EL (cell line): ENCODE measurements at regions not wholly inside any gene's neighbourhood (a gene's known extent, or its start where the extent isn't known, plus 50 kb on each side); places are given as distances from the start of the nearest gene placed in this dataset.

Experiments
- DNase-seq: peaks from one replicate; pipeline ENCODE4 v3.0.0-alpha.2; 2016

DNA sequence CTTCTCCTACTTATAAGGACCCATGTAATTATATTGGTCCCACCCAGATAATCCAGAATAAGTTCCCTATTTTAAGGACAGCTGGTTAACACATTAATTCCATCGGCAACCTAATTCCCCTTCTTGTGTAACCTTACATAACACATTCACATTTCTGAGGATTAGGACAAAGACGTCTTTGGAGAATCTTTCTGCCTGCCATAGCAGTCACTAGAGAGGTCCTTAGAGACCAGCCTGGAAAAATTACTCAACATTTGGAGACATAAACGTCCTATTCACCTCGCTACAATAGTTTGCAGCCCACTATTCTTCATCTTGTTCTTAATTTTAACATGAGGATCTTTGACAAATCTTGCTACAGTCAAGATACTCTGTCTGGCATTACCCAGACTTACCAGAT is 100.1 kb downstream of the MAFB start:
- no peak for DNase-seq

DNA sequence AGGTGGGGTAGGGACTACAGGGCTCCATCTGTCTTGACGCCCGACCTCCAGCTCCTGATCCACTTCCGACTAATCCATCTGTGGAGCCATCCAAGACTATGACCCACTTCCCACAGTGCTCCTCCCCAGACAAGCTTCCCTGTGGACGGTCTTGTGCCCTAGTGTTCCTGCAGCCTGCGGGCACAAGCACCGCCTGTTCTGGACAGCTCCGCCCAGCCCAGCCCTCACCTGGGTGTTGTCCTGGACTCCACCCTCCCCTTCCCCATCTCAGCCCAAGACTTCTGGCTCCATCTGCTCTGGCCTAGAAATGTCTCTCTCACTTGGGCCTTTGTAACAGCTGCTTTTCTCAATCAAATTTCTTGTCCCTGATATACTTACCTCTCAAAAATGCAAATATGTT is 102.0 kb downstream of the MAFB start:
- DNase-seq: no peak

DNA sequence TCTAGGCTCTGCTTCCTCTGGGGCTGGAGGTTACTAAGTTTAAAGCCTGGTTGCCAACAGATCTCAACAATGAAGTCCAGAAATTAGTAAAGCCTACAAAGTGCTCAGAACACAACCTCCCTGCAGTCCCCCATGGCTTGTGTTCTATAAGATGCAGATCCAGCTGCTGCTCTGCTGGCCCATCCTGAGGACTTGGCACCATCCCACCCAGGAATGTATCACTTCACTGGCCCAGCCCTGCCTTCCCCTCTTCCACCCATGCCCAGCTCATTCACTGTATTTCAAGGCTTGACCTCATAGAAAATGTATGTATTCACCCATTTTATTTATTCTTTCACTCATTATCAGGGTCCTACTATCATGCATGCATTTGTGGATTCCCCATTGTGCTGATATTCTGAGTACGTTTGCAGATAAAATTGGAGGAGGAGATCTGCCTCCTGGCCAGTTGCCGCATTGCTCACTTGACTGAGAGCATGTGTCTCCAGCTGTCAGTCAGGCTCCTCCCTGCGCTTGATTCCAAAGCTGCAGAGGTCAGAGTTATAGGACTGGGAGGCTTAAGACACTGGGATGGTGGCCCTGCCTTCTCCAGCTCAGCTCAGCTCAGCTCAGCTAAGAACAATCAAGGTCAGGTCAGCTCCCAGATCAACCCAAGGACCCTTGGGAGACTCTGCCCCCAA is 104.8 kb downstream of the MAFB start:
- DNase-seq: no peak

DNA sequence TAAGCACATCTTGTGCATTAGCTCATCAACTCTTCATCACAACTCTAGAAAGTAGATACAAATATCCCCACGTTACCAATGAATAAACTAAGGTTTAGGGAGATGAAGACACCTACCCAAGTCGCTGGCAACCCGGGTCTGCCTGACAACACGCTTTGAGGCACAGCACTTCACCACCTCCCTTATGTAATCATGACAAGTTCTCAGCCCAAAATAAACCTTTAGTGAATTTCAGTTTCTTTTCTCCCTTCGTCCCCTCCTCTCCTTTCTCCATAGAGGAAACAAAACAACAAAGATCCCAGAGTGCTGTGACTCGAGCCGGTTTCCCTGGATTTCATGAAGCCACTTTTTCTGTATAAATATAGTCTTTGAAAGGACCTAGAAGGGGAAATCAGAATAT is 105.4 kb downstream of the MAFB start:
- no peak for DNase-seq

DNA sequence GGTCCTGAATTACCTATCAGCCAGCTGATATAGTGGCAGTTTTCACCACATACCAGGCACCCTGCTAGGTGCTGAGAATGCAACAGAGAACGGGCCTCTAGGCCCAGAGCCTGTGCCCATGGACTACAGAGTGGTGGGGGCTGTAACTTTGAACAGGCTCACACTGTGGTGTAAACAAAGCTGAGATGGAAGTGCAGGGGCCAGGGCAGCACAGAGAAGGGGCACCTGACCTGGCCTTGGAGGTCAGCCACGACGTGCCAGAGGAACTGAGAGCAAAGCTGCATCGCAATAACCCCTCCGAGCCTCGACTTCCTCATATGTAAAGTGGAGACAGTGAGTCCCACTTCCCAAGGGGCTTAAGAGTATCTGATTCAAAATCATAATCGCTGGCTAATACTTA is 105.8 kb downstream of the MAFB start:
- no peak for DNase-seq

DNA sequence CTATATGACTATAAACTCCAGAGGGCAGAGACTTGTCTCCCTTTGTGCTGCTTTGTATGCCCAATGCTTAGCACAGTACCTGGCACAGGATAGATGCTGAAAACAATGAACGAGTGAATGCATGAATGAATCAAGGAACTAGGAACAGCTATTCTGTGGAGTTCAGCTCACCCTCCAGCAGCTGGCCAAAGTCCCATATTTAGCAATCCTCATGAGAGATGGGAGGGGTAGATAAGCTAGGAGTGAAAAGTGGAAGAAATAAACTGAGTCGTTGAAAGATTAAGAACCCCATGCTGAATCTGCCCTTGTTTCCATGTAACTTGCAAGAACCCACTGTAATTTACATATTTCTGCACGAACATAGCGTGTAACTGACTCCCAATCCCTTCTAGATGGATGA is 106.5 kb downstream of the MAFB start:
- DNase-seq: no peak

DNA sequence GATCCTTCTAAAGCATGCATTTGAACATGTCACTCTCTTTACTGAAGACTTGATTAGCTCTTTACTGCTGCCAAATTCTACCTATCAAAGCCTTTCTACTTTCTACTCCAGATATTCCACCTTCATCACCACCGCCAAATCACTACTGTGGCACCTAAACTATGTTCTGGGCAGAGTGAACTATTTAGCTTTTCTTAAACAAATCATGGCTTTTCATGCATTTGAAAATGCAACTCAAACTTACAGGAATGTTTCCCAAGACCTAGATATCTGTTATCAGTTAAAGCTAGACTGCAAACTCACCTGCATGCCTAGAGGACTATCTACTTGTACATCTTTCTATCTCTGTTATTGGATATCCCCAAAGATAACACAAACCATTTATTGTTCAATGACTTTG is 109.3 kb downstream of the MAFB start:
- DNase-seq: no peak

DNA sequence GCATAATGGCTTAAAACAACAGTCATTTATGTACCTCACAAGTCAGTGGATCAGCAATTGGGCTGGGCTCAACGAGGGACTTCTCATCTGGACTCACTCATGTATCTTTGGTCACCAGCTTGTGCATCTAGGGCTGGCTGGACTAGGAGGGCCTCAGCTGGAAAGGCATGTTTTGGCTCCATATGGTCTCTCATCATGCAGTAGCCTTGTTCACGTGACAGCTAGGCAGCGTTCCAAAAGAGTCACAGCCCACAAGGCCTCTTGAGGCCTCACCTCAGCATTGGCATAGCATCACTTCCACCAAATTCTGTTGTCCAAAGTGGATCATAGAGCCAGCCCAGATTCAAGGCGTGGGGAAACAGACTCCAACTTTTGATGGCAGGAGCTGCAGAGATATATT is 110.1 kb downstream of the MAFB start:
- DNase-seq: no peak

DNA sequence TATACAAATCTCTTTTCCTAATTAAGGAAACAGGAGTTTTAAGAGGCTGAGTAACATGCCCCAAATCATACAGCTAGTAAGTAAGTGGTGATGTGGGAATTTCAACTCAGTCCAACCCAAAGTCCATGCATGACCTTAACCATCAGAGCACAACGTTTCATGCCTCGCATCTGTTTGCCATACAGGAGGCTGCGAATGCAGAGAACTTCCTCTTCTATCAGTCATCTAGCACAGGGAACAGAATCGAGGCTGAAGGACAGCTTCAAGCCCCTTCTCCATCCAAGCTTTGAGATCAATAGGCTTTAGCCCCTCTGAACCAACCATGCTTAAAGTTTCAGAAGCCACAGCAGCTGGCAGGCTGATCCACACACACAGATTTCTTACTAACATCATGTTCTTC is 113.2 kb downstream of the MAFB start:
- no peak for DNase-seq

DNA sequence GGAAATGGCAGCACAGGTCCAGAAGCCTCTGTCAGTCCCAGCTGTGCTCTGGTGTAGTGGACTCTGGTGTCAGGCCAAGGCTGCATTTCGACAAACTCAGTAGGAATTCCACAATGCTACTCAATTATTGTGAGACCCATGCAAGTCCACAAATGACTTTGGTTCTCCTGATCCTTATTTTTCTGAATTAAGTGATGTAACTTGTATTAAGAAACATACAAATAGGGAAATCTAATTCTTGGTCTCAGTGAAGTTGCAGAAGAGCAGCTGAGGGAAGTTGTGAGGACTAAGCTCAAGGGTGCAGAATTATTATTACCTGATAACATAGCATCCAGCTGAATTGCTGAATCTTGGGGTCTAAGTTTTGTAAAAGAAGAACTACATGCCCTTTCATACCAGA is 116.8 kb downstream of the MAFB start:
- no peak for DNase-seq

DNA sequence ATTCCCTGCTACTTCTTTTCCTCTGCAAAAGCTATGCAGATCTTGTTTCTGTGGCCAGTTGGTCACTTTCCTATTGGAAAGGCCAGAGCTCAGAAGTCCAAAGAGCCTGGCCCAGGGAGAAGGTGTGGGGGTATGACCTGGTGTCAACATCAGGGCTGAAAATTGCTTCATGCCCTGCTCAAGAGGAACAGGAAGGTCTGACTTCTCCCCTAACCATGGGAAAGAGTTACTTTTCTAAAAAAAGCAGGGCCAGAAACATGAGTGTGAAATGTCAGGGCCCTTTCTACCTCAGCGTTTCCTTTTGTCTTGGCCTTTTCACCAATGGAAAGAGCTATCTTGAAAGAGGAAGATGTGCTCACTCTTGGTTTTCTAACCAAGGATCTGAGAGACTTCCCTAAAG is 117.4 kb downstream of the MAFB start:
- DNase-seq: no peak

DNA sequence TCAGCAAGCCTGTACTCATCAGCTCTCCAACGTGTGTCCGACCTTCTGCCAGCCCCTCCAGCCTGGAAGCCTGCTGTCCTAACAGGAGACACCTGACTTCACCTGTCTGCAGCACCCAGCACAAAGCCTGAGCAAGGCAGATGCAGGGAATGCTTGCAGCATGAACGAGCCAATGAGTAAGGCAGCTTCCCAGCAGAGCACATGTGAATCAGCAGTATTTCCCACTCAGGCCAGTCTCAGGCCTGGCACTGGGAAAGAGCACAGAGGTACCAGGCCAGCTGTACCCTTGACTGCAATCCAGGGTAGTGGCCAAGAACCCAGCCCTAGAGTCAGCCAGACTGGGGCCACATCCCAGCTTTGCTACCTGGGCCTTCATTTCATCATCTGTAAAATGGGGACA is 120.8 kb downstream of the MAFB start:
- DNase-seq: no peak

DNA sequence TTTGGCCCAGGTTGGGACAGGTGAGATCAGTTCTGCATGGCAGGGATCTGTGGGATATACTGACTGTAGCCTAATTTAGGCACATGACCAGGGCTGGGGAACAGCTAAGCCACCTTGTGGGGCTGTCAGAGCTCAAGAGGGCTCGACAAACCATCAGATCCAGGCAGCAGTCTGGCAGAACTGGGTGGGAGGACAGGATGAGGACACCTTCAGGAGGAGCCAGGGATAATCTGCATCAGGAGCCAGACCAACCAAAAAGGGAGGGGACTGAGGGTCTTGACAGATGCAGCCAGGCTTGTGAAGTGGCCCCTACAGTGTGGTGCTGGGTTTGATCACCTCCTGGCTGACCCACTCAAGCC is 123.4 kb downstream of the MAFB start:
- no peak for DNase-seq

DNA sequence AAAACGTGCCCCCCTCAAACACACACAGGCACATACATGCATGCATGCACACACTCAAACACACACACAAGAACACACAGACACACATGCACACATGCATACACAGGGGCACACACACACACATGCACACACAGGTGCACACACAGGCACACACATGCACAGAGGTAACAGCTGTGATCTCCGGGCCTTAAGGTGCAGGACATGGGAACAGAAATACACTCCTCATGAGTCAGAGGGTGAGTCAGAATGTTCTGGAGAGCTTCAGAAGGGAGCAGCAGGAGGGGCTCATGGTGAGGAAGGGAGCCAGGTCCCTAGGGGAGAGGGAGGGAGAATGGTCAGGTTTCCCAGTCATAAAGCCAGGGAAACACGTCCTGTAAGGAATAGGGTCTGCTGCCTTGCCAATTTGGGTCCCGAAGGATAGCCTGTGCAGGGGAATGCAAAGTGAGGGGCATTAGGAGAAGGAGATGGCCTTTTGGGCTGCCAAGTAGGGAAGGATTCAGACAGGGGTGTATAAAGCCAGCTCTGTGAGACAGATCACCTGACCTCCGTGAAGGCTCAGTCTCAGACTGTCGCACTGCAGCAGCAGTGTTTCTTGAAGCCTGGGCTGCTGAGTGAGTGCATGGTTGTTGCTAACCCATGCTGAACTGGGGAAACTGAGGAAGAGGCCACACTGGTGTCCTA is 123.9 kb downstream of the MAFB start:
- peak; percentile 69 for DNase-seq

DNA sequence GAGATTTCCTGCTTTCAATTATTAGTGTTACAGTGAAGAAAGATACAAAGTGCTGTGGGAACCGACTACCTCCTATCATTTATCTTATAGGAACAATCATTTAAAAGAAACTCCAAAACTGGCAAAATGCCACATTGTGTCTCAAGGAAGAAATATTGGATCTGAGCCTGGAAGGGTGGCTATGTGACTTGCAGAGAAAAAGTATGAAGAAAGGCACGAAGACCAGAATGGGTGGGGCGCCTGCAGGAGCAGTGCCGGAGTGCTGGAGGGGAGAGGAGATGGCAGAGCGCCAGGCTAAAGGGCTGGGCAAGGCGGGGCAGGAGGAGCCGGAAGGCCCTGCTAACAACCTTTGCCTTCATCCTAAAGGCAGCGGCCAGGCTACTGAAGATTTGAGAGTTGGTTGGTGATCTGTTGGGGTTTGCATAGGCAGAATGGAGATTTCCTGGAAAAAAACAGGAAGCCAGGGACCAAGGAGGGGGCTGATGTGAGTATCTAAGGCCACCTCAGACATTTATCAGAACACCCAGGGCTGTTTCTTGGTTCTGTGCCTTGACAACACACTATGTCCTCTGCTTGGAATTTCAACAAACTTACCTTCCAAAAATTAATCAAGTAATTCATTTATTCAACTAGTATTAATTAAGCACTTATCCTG is 125.6 kb downstream of the MAFB start:
- DNase-seq: peak; percentile 29

DNA sequence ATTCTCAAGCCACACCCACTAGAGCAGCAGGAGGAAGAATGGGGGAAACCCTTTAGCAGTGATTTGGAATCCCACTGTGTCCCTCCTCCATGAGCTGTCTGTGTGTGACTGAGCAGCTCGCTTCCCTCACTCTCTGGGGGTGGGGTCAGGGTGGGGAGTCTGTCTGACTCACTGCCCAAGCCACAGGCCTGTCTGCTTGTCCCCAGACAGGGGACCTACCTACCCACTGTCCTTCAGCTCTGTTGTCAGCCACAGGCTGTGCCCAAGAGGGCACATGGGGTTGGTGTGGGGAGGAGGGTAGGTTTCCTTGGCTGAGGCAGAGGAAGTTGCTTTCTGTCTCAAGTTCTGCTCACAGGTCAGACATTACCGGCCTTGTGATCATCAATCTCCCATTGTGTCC is 127.0 kb downstream of the MAFB start:
- DNase-seq: peak; percentile 9

DNA sequence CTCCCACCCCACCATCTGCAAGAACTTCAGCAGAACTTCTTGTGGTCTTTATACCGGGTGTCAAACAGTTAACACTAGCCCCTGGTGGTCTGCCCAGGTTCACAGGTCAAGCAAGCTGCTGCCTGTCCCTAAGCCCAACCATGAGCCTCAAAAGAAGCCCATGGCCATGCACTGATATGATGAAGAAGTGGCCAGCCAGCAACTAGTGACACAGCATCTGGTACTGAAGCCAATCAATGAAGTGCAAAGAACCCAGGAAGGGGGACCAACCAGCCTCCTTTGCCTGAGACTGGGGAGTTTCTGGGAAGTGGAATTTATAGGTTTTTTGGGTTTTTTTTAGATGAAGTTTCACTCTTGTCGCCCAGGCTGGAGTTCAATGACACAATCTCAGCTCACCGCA is 127.8 kb downstream of the MAFB start:
- no peak for DNase-seq

DNA sequence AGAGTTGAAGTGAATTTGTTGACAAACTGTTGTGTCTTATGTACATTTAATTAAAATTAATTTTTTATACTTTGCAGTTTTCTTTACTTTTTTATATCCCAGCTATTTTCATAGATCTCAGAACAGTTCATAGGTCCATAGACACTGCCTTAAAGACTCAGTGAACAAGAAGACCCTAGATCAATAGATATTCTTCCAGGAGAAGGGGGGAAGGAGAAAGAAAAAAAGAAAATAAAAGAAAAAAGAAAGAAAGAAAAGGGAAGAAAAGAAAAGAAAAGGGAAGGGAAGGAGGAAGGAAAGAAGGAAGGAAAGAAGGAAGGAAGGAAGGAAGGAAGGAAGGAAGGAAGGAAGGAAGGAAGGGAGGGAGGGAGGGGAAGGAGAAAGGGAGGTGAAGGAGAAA is 130.8 kb downstream of the MAFB start:
- DNase-seq: no peak

DNA sequence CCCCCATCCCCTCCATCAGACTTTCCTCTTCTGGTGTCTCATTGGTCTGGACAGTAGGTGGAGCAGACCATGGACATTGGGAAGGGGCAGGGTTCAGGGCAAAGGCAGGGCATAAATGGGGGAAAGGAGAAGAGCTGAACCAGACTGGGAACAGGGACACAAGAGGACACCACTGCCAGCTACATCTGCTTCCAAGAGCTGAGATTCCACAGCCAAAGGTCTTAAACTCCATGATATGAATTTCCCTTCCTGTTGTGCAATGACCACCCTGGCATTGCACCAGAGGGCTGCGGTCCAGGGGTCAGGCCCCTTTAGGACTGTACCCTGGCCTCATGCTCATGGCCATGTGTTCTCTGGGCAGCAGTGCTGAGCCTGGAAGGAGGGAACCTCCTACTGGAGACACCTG is 137.9 kb downstream of the MAFB start:
- no peak for DNase-seq

DNA sequence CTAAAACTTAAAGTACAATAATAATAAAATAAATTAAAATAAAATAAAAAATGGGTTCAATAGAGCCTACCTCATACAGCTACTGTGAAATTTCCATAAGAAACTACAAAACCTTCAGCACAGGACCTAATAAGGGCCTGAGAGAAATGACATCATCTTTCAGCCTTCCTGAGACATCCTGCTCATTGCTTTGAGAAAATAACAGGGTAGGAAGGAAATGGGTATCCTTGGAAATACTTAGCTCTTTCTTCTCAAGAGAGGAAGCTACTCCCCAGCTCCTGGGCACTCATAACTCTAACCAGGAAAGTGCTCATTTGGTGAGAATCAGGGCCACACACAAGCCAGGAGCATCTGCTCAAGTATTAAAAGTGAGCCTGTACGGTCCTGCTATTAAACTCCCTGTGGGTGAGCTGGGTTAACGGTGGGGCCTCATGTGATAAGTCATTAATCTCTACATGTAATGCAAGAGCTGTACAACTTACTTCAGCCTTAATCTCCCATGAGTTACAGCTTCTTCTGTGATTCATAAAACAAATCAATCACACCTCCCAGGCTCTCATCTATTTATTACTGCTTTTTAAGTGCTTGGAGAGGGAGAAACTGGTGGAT is 141.4 kb downstream of the MAFB start:
- DNase-seq: no peak

DNA sequence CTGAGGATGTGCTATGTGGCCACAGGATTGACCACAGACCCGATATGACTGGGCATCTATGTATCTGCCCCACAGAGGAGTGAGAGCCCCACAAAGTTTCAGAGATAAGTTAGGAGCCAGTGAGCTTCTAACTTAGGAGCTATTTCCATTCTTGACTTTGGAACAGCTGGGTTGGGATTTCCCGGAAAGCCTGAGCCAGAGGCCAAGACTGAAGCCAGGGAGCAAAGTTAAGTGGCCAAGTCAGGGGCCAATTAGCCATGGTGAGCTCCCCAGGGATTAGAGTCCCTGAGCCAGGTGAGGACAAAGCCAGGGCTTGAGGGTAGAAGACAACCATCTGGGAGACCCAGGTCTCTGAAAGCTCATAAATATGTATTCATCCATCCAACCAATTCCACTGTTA is 143.6 kb downstream of the MAFB start:
- DNase-seq: no peak

DNA sequence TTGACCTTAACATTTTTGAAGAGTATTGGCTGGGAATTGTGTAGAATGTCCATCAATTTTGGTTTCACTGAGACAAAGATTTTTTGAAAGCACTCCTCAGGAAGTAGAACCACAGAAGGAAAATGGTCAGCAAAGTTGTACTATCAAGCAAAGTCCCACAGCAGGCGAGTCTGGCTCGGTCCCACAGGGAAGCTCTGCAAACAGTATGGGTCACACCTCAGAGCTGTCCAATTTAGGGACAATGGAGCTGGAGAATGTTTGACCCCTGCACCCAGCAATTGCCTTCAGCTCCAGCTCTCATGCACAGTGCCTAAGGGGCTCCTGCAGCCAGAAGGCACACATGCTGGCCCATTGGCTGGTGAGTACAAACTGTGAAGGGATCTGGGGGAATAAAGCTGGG is 147.0 kb downstream of the MAFB start:
- no peak for DNase-seq

DNA sequence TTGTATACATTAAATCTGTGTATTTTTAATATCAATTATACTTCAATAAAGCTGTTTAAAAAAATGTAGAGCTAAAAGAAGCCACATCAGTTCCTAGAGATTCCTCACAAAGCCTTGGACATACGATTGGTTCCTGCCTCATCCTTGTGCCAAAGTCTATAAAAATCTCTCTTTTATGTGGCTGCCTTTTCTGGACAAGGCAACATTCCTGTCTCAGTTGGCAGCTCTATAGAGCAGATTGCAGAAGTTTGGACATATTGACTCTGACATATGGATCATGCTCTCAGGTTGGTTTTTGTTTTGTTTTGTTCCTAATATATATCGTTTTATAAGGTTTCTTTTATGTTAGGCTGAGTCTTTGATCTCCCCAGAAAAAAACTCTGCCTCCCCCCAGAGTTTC is 148.9 kb downstream of the MAFB start:
- DNase-seq: no peak

DNA sequence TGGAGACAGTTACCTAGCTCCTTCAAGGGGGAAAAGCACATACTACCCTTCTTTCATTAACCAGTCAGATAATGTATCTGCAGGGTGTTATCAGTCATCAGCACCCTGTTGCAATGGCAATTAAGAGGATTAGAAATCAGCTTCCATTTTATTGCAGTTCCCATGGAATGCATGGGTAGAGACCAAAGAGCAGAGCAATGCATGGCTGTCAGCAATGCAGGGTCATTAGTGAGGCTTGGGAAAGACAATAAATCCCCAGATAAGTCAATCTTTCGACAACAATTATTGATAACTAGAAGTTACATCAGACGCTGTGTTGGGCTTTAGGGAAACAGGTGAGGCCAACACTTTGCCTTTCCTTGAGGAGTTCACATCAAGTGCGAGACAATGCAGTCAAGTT is 150.9 kb downstream of the MAFB start:
- DNase-seq: no peak
